ENCODE measurements at regions not wholly inside any gene's neighbourhood (a gene's known extent, or its start where the extent isn't known, plus 50 kb on each side); places are given as distances from the start of the nearest gene placed in this dataset.

GRCh38 chr4:120291541-120291940 is 224.9 kb upstream of the MAD2L1 start:
- TF ChIP-seq, protein P1, sequence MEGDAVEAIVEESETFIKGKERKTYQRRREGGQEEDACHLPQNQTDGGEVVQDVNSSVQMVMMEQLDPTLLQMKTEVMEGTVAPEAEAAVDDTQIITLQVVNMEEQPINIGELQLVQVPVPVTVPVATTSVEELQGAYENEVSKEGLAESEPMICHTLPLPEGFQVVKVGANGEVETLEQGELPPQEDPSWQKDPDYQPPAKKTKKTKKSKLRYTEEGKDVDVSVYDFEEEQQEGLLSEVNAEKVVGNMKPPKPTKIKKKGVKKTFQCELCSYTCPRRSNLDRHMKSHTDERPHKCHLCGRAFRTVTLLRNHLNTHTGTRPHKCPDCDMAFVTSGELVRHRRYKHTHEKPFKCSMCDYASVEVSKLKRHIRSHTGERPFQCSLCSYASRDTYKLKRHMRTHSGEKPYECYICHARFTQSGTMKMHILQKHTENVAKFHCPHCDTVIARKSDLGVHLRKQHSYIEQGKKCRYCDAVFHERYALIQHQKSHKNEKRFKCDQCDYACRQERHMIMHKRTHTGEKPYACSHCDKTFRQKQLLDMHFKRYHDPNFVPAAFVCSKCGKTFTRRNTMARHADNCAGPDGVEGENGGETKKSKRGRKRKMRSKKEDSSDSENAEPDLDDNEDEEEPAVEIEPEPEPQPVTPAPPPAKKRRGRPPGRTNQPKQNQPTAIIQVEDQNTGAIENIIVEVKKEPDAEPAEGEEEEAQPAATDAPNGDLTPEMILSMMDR (conservative IDR thresholded peaks at IDR 0.05): no peak
- no peak for TF ChIP-seq EZH2 (IDR thresholded peaks at IDR 0.05; ENCODE audit: low read depth)
